ENCODE measurements at regions not wholly inside any gene's neighbourhood (a gene's known extent, or its start where the extent isn't known, plus 50 kb on each side); places are given as distances from the start of the nearest gene placed in this dataset.

DNA sequence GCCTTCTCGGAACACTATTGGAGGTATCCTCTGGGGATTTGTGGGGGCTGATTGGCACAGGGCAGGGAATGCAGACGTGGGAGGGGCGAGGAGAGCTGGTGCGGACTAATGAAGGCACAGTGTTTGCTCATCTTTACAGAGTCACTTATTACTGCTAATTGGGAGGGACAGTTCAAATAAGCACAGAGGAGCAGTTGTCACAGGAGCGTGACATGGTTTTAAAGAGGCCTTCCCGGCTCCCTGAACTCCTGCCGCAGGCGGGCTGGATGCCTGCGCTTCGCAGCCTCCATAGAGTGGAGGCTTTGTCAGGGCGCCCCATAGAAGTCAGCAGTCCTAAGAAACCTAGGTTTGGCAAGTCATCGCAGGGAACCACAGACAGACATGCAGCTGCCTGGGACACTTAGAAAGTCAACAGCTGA, 149.6 kb downstream of the LINC00237 start:
- TF ChIP-seq, protein P1, sequence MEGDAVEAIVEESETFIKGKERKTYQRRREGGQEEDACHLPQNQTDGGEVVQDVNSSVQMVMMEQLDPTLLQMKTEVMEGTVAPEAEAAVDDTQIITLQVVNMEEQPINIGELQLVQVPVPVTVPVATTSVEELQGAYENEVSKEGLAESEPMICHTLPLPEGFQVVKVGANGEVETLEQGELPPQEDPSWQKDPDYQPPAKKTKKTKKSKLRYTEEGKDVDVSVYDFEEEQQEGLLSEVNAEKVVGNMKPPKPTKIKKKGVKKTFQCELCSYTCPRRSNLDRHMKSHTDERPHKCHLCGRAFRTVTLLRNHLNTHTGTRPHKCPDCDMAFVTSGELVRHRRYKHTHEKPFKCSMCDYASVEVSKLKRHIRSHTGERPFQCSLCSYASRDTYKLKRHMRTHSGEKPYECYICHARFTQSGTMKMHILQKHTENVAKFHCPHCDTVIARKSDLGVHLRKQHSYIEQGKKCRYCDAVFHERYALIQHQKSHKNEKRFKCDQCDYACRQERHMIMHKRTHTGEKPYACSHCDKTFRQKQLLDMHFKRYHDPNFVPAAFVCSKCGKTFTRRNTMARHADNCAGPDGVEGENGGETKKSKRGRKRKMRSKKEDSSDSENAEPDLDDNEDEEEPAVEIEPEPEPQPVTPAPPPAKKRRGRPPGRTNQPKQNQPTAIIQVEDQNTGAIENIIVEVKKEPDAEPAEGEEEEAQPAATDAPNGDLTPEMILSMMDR (IDR thresholded peaks at IDR 0.05 in 4 of 5, conservative IDR thresholded peaks at IDR 0.05 in 1 of 5) = no peak
- no peak for TF ChIP-seq POLR2A (IDR thresholded peaks at IDR 0.05)
